COLO668 (cell line): ENCODE measurements at regions not wholly inside any gene's neighbourhood (a gene's known extent, or its start where the extent isn't known, plus 50 kb on each side); places are given as distances from the start of the nearest gene placed in this dataset.

ENCODE experiments used
- DNase-seq: peaks from one replicate; lab custom pipeline; 2025; ENCODE audit not compliant: unreplicated experiment; lab: John Stamatoyannopoulos, UW

DNA sequence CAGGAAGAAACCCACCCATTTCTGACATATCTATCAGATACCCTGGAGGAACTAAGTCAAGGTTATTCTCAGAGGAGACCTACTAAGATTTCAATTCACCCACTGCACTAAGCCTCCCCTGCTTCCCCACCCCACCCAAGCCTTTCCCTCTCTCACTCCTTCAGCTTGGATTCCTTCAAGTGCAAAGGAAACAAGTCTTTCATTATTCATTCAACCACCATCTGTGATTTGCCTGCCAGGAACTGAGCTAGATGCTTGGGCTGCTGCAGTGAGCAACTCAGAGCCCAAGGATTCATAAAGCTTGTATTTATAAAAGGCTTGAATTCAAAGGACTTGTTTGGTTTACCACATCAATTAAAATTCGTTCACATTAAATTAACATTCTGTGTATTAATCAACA is 161.3 kb downstream of the GXYLT1 start:
- DNase-seq = no peak

DNA sequence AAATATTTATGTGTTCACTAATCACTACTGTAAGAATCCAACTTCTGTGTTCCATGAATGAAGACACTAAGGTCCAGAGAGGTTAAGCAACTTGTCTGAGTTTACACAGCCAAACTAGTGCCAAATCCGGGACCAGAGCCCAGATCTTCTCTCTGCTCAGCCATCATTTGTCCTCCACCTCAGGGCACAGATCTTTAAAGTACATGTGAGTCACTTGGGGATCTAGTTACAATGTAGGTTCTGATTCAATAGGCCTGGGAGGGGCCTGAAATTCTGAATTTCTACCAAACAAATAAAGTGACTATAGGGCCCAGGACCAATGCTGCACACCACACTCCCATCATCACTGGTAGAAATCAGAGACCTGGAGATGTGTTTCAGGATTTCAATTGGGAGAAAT is 162.9 kb downstream of the GXYLT1 start:
- DNase-seq = no peak

DNA sequence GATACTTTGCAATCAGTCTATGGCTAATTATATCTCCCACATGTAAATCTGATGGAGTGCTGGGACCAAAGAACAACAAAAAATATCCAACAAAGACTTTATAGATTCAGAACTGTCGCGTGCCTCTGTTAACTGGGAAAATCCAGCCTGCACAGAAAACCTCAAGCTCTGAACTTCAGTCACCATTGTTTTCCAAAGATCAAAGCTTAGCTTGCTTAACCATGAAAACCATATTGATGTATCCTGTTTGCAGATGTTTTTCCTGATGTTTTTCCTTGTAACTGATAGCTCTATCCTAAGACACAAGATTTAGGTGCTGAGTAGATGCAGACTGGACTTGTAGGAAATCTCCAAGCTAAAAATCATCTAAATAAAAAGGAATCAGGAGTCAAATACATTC is 163.7 kb downstream of the GXYLT1 start:
- no peak for DNase-seq

DNA sequence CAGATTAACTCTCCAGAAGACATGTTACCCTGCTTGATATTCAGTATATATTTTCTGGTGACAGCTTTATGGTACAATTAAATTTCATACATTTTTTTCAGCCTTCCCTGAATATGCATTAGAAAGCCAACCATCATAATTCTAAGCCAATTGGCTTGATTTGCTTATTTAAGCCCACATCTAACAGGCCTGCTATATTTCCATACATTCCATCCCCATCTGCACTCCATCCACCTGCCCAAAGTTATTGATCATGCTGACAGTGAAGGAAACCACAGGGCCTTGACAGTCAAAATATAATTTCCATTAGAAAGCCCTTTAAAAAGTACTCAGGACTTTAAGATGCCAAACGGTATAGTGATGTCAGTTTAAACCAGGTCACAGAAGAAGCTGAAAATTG is 164.3 kb downstream of the GXYLT1 start:
- DNase-seq = no peak

DNA sequence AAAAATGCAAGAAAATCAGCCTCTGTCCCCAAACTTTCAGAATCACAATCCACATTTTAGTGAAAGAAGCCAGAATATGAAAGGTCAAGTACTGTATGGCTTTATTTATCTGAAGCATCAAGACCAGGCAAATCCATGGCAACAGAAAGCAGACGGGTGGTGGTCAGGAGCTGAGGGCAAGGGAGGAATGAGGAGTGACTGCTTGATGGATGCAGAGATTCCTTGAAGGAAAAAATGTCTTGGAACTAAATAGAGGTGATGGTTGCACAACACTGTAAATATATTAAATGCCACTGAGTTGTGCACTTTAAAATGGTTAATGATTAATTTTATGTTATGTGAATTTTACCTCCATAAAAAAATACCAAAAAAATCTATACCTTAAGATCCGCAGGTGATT is 165.1 kb downstream of the GXYLT1 start:
- no peak for DNase-seq

DNA sequence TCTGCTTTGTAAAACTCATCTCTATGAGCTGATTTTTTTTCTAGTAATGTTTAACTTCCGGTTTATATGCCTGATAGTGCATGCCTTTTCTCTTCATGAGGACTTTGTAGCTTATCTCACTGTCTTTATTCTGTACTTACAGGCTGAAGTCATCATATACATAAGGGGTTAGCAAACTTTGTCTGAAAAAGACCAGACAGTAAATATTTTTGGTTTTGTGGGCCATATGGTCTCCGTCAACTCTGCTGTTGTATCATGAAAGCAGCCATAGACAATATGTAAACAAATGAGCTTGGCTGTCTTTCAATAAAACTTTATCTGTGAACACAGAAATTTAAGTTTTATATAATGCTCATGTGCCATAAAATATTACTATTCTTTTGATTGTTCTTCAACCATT is 172.1 kb downstream of the GXYLT1 start:
- DNase-seq = no peak

DNA sequence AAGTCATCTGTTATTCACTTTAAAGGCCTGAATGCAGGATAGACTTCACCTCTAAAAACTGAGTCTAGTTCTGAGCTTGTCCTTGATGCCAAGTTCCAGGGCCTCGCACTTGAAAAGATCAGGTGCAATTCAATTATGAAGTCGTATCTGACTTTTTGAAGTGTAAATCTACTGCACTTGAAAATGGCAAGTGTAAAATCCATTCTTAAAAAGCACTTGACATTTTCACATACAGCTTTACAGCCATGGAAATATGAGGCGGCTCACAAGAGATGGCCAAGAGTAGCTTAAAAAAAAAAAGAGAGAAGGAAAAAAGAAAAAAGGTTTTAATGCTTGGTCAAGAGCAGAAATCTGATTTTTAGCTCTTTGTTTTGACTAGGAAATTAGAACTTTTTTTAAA is 172.5 kb downstream of the GXYLT1 start:
- no peak for DNase-seq

DNA sequence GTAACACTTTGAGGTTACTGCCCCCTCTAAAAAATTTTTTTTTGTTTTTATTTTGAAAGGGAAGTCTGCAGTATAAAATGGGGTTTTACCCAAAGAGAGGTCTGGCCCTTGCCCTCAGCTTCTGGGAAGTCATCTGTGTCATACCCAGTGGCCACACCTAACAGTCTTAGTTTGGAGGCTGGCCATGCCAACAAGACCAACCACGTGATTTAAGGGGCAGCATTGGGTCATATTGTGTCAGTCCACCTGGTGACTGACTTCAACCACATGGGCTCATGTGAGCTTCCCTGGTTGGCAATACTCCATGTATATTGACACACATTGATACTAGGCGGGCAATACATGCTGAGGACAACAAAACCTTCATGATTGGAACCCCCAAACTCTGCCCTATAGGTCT is 173.9 kb downstream of the GXYLT1 start:
- no peak for DNase-seq

DNA sequence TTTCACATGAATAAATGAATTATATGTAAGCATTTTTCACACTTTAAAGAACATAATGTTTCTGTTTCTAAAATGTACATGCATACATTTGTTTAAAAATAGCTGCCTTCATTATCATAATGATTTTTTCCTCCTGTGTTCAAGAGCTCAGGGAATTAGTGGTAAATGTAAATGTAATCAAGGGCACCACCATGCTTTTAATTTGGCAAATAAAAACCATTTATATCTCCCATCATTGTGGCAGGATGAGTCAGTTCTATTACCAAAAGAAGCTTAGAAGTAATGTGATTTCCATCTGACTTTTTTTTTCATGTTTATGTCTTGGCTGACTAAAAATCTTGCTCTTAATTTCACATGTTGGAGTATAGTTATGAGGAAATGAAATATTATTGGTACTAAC is 176.1 kb downstream of the GXYLT1 start:
- DNase-seq = no peak

DNA sequence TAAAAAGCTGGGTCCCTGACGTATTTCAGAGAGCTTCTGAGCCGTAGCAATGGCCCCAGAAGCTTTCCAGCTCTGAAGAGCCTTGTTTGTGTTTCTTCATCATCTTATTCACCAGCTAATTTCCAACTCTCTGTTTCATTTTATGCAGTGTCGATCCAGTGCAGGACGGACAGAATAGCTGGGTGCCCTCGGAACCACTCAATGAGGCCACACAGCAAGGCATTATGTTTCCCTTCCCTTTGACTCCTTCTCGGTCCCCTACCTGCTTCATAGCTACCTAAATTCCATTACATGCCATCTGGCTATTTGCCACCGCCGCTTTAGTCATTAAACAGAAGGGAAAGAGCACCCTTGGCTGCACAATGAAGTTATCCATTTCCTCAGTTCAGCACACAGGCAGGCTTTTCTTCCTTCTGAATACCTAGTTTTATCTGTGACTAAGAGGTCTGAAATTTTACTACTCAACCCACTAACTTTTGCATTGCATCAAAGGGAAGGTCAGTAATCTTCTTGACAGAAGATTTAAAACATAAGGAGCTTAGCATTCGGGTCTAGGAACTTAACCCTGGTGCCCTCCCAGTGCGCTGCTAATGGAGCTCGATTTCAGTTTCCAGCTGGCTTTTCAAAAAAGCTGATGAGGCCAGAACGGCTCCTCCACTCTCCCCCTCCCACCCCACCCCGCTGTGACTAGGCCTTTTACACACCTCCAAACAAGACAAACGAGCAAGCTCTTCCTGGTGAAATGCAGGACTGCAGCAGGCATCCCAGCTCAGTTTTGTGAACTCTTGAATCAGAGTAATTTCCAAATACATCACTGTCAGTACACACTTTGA is 176.8 kb downstream of the GXYLT1 start:
- no peak for DNase-seq

DNA sequence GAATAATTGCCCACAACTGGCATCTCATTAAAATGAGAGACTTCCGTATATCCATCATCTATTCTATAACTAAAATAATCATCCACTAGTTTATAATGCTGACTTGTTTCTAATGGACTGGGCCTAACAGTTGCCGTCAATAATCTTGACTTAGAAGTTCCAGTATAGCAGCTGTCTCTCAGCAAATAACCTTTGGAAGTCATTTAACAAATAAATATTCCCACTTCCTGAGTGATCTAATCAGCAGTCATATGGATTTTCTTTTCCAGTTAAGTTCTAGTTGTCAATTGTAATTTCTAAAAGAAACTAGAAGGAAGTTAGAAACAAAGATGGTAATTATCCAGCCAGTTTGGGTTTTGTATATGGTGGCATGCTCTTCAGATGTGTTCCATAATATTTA is 177.8 kb downstream of the GXYLT1 start:
- no peak for DNase-seq

DNA sequence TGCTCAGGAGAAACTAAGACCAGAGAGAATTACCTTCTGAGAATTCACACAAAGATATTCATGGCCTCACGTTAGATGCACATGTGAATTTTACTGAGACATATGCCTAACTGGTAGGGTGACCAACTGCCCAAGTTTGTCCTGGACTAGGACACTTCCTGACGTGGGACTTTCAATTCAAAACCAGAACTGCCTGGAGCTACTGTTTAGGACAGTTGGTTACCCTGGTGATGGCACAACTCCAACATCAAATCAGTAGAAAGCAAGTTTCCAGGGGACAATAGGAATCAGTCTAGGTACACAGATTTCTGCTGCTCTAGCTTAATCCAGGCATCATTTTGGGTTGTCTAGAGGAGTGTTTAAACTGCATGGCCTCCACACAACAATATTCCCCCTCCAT is 178.7 kb downstream of the GXYLT1 start:
- DNase-seq = no peak

DNA sequence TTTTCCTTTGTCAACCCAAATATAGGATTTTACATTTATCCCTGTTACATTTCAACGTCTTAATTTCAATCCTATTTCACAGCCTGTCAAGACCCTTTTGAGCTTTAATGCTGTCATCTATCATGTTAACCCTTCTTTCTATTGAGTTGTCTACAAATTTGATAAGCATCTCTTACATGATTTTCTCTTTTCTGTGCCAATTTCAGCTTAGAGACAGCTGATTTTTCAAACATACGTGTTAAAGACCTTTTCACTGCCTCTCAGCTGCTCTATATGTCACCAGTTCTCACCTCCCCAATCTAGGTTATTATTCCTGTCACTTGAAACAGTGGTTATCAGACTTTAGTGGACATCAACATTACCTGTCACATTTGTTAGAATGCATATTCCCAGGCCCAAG is 181.3 kb downstream of the GXYLT1 start:
- DNase-seq = no peak

DNA sequence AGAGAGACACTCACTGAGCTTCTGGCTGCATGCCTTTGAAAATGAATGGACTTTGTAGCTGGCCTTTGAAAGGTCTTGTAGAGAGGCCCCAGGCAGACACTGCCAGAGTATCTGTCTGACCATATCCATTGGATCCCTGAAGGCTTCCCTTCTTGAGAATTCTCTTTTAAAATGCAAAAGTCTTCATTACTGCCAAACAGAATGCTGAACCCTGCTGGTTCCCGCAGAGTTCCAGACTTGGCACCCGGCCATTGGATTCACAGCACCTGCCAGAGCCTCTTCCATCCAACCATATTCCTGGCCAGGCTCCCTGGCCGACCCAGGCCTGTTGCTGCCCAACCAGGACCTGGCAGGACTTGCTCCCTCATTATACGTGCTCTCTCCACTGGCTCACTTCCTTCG is 182.5 kb downstream of the GXYLT1 start:
- DNase-seq = peak; percentile 5

DNA sequence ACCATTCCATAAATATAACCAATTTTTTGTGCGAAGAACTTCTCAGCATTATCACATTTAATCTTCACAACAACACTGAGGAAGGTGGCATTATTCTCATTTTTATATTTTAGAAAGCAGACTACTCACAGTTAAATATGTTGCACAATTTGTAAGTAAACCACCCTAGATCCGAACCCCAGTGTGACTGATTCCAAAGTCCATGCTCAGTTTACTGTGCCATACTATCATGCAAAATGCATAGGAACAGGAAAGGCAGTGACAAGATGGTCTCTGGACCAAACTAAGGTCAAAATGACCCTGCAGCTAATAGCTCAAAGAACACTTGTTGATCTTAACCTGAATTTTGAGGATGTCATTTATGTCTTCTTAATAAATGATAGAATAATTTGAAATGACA is 185.4 kb downstream of the GXYLT1 start:
- DNase-seq = no peak

DNA sequence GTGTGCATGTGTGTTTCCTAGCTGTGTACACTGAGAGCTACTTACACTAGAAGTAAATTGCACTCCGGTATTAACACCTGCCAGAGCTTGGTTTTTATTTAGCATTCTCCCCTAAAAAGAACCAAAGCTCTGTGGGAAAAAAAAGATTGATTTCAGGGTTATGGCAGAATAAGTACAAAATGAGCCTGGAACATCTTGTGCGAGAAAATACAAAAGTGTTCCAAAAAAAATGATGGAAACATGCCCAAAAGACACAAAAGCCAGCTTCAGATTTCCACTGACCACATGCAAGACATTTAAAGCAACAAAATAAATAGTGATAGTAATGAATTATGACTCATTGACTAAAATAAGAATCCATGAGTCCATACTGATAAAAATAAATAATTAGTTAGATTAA is 188.3 kb downstream of the GXYLT1 start:
- DNase-seq = no peak

DNA sequence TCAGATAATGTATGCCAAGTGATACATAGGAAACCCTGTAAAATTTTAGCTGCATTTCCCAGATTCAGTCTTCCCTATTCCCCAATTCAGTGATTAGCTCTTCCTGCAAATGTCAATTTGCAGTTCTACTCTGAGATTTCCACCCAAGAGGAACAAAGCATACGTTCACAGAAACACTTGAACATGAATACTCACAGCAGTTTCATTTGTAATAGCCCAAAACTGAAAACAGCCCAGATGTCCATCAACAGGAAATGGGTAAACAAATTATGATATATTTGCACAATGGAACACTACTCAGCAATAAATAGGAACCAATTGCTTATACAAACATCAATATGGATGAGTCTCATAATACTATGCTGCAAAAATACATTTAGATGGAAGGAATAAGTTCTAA is 194.2 kb downstream of the GXYLT1 start:
- DNase-seq = no peak

DNA sequence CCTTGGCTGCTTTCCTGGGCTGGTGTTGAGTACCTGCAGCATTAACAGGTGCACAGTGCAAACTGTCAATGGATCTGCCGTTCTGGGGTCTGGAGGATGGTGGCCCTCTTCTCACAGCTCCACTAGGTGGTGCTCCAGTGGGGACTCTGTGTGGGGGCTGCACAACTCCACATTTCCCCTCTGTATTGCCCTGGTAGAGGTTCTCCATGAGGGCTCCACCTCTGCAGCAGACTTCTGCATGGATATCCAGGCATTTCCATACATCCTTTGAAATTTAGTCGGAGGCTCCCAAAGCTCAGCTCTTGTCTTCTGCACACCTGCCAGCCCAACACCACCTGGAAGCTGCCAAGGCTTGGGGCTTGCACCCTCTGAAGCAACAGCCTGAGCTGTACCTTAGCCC is 198.6 kb downstream of the GXYLT1 start:
- no peak for DNase-seq

DNA sequence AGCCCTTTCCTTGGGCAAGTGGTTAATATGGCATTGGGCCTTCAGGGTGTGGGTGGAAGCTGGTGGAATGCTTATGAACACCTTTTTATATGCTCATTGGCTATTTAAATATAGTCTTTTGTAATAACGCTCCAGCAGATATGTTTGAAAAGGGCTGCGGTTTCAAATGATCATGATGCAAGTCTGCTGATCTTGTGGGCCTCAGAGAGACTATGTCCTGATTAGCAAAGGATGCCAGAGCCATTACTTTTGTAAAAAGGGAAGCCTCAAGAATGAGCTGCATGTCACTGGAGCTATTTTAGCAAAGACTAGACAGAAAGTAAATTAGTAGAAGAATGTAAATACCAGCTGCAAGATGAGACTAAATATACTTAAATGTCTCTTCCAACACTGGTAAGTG is 200.5 kb downstream of the GXYLT1 start:
- no peak for DNase-seq

DNA sequence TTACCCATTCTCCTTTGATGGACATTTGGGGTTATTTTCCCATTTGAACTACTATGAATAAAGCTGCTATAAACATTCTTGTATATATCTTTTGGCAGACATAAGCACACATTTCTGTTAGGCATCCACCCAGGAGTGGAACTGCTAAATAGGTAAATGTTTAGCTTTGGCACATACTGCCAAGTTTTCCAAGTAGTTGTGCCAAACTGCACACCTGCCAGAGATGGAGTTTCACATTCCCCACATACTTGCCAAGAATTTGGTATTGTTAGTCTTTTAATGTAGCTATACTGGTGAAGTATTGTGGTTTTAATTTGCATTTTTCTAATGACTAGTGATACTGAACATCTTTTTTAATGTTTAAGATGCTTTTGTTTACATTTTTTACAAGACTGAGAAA is 201.0 kb downstream of the GXYLT1 start:
- no peak for DNase-seq

DNA sequence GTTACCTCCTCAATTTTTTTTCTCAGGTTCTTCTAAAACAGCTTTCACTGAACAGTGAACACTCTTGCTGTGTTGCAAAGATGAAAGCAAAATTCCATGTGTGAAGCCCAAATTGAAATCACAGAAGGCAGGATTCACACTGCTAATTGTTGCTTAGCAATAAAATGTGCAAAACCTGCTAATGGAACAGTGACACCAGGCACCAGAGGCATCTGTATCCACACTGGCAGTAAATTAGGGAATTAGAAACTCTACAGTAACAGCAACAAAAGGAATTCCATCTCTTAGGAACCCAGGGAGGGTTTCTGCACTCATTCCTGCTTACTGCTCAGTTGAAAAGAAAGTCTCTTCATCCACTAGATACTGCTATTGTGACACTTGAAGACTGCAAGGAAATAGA is 202.3 kb downstream of the GXYLT1 start:
- no peak for DNase-seq

DNA sequence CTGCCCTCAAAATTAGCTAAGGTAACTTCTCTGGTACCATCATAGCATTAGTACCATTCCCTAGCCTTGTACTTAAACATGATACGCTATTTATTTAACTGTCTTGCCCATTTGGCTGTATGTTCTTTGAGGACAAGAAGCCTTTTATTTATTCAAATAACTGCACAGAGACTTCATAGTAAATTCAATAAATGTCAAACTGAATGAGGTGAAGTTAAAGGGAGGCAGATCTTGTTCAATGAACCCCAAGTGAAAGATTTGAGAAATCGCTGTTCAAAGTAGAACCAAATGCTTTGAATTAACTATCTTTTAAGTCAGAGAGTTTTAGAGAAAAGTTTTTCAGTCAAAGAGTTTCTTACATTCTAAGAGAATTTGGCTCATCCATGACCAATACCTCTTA is 203.6 kb downstream of the GXYLT1 start:
- DNase-seq = no peak

DNA sequence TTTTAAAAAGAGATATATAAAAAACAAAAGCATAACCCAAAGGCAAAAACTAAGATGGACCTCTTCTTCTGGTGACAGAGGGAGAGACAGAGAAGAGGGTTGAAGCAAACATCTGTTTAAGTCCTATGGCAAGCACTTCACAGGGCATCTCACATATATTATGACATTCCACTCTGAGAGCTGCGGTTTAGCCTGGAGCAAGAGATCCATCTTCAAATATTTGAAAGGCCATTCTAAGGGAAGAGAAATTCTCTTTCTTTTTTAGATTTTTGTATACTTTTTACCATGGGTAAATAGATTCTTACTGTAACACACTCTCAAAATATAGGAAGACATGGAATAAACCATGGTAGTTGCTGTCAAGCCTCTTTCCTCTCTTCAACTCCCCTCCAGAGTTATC is 204.1 kb downstream of the GXYLT1 start:
- no peak for DNase-seq
